ENCODE measurements at regions not wholly inside any gene's neighbourhood (a gene's known extent, or its start where the extent isn't known, plus 50 kb on each side); places are given as distances from the start of the nearest gene placed in this dataset.

DNA sequence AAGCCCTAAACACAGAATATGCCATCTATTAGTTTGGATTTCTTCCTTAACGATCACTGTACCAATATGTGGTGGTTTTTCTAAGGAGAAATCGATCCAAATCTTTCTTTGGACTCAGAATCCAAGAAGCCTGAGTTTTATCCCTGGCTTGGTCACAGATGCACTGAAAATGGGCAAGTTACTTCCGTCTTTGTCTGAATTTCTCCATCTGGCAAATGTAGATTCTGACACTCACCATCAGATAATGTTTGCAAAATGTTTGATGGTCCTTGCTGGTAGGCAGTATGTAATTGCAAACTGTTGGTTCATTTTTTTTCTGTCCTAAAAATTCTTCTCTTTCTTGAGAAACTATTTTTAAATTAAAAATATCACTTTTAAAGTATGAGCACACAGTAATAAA is 115.0 kb downstream of the TSEN15 start:
- TF ChIP-seq, protein P1, sequence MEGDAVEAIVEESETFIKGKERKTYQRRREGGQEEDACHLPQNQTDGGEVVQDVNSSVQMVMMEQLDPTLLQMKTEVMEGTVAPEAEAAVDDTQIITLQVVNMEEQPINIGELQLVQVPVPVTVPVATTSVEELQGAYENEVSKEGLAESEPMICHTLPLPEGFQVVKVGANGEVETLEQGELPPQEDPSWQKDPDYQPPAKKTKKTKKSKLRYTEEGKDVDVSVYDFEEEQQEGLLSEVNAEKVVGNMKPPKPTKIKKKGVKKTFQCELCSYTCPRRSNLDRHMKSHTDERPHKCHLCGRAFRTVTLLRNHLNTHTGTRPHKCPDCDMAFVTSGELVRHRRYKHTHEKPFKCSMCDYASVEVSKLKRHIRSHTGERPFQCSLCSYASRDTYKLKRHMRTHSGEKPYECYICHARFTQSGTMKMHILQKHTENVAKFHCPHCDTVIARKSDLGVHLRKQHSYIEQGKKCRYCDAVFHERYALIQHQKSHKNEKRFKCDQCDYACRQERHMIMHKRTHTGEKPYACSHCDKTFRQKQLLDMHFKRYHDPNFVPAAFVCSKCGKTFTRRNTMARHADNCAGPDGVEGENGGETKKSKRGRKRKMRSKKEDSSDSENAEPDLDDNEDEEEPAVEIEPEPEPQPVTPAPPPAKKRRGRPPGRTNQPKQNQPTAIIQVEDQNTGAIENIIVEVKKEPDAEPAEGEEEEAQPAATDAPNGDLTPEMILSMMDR (IDR thresholded peaks at IDR 0.05): no peak
- TF ChIP-seq POLR2A (IDR thresholded peaks at IDR 0.05): no peak

Measured in heart left ventricle (tissue), 13 donors.